ENCODE measurements at regions not wholly inside any gene's neighbourhood (a gene's known extent, or its start where the extent isn't known, plus 50 kb on each side); places are given as distances from the start of the nearest gene placed in this dataset.

DNA sequence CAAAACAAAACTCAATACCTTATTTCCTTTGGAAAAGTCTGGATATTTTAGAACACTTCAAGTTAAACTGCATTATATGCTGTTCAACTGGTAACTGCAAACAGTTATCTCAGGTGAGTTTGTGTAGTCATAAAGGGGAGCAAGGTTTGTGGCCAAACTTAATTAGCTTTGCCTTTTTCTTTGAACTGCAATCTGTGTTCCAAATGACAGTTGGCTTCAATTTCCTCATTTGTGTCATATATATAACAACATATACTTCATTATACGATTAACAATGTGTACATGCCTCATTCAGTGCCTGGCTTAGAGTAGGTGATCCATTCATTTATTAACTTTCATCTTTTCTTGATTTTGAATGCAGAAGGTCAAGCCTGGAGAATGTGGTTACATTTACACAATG, 55.8 kb downstream of the KCNE4 start:
- intact Hi-C loops (cut with DNase I): no loop called here
- ATAC-seq: no peak
- no peak for DNase-seq (ENCODE audit: low spot score)

DNA sequence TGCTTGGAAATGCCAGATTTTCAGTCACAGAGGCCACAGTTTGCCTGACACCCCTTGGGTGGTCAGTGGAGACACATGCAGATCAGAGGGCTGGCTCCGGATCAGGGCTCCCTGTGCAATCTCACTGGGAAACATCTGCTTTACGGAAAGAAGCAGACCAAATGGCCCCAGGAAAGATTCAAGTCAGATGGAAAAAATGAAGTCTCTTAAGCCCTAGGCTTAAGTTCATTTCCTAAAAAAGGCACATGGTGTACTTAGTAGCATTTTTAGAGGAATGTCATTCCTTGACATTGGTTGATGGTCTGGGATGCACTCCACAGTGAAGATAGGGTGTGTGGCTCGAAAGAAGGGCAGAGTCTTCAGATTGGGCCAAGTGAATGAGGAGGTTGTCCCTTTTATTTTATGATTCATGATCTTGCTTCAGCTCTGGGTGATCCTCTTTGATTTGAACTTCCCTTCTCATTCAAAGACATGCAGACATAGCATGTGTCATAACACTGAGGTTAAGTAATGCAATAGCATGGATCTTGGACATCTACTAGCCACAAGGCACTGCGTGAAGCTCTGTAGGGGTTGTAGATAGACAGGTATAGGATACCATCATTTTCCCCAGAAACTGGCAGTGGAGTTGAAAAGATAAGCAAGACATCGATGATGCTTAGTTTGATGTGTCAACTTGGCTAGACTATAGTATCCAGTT, 56.5 kb downstream of the KCNE4 start:
- intact Hi-C loops (cut with DNase I): no loop called here
- DNase-seq (ENCODE audit: low spot score) (no peak), ATAC-seq (peak; percentile 67)

DNA sequence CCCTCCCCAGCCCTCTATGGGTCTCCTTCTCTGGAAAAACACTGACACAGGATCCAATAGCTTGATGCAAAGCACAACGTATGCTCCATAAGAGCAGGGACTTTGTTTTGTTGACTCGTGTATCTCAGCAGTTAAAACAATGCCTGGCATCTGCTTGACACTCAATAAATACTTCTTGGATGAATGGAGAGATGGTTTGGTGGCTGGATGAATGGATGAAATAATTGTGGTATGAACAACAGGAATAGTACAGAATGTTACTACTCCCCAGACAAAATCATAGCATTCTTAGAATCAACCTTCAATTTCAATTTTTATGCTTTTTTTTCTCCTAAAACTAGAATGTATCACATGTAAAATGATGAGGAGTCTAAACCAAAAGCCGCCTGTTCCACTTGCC, 57.4 kb downstream of the KCNE4 start:
- intact Hi-C loops (cut with DNase I): no loop called here
- no peak for ATAC-seq

DNA sequence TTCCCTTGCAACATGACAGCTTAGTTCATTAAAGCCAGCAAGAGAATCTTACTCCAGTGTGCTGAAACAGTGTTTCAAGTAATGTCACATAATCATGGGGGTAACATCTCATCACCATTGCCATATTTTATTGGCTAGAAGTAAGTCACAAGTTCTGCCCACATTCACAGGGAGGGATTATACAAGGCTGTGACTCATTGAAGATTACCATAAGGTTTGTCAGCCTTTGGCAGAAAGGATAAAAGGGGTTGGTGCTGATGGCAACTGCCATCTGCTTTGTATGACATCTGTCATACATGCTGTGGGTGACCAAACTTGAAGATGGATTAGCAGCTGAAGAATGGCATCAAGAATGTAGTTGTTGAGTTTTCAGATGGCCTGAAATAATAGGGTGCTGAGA, 61.2 kb downstream of the KCNE4 start:
- no peak for DNase-seq (ENCODE audit: low spot score)
- no peak for ATAC-seq
- intact Hi-C loops (cut with DNase I): no loop called here

More for the DNA sequence above, 57.4 kb downstream of the KCNE4 start:
- no peak for DNase-seq (ENCODE audit: low spot score)

DNA sequence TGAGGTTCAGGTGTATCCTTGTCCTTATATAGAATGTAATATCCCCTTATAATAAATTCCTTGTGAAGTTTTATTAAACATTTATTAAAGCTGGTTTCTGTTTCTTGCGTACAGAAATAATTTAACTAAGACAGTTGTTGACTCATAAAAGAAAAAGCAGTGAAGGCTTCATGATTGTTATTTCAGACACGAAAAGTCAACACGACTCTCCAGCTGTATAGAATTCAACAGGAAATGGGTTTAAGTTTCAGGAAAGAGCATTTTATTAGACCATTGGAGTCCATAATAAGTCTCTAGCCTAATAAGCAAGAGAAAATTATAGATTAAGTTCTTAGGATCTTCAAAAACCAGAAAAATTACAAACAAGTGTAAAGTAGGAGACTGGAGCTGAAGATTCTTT, 62.2 kb downstream of the KCNE4 start:
- no peak for DNase-seq (ENCODE audit: low spot score)
- intact Hi-C loops (cut with DNase I): no loop called here
- no peak for ATAC-seq

DNA sequence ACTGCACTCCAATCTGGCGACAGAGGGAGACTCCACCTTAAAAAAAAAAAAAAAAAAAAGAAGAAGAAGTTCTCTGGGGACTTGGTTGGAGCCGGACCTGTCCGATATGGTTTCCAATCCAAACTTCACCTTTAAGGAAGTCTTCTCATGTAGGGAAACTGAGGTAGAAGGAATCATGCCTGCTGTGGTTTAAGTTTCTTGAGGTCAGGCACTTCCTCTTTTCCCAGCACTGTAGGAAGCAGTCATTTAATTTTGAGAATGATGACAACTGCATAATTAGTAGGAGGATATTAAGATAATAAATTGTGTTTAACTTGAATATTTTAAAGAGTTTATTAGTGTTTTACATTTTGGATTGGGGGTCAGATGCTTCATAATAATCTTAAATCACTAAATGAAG, 62.9 kb downstream of the KCNE4 start:
- no peak for DNase-seq (ENCODE audit: low spot score)
- no peak for ATAC-seq
- intact Hi-C loops (cut with DNase I): loop anchor here (5.0 kb wide), 1 partner anchor 748 kb away; no protein-coding TSS in a partner anchor

DNA sequence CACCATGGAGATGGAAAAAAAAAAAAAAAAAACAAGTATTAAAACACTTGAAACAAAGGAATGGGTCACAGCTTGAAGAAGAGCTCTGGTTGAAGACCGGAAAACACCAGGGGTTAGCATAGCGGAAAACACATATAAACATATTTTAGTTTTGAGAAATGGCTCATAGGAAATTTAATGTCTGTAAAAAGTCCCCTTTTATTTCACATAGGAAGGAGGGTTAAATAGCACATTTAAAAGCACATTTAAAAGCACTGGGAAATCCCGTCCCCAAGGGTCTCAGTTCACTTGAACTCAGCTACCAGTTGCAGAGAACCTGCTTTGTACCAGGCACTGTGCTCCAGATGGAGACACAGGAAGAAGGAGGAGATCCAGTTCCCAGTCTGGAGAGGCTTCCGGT, 65.5 kb downstream of the KCNE4 start:
- intact Hi-C loops (cut with DNase I): loop anchor here (5.0 kb wide), 1 partner anchor 750 kb away; no protein-coding TSS in a partner anchor
- no peak for DNase-seq (ENCODE audit: low spot score)
- ATAC-seq: no peak

DNA sequence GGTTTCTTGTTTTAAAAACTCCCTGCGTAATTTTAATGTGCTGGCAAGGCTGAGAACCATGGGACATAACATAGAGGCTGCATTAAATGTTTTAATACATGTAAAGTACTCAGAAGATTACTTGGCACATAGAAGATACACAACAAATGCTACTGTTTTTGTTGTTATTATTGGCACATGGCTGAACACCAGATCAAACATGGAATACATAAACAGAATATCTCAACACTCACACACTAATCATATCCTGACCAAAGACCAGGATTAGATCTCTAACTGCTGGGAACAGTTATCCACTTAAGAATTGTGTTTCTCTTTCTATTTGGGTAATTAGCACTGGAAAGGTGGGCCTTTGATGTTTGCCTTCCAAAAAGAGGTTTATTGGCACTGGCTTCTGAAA, 69.3 kb downstream of the KCNE4 start:
- intact Hi-C loops (cut with DNase I): no loop called here
- no peak for ATAC-seq
- DNase-seq (ENCODE audit: low spot score): no peak

DNA sequence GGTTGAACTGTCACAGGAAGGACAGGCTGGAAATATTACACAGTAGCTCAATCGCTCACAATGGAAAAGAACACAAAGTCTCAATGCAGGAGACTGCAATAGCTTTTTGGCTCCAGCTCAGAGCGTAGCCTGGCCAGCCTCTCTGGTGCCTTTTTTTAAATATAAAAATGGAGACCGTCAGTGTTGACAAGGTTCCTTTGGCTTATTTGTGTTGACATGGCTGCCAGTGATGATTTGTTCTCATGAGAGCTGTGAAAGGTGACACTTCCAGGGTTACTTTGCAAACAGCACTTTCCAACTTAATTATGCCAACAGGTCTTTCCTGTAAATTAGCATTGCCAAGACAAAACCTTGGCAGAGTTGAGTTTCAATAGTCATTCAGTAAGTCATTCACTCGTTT, 70.8 kb downstream of the KCNE4 start:
- ATAC-seq: peak; percentile 70
- intact Hi-C loops (cut with DNase I): no loop called here

DNA sequence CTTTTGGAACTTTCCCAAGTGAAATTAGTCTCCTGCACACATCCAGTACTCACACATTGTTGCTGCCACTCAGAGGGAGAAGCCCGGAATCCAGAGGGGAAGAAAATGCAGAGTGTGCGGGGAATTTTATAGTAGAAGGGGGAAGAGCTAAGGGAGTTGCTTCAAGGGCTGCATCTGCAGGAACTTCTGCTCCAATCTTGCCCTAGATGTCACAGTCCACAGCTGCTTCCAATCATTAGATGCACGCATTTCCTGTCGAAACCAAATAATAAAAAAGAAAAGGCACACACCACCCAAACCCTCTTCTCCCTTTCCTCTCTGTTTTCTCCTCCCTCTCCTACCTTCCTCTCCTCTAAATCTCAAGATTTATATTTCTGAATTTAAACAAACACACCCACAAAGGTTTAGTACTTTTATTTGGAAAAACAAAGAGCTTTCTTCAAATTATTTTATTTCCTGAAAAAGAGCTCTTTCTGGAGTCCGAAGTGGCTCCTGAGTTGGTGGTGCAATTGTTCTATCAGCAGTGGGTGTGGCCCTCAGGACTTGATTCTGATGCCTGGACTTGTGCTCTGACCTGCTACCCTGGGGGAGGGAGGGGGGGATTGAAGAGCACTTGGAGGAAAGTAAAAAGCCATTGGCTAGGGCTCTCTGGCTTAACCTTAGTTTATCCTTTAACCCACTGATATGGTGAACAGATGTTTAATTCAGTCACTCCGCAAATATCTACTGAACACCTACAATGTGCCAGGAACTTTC, 72.0 kb downstream of the KCNE4 start:
- peak; percentile 93 for ATAC-seq
- intact Hi-C loops (cut with DNase I): no loop called here
- DNase-seq (ENCODE audit: low spot score): no peak

More for the DNA sequence above, 70.8 kb downstream of the KCNE4 start:
- no peak for DNase-seq (ENCODE audit: low spot score)

DNA sequence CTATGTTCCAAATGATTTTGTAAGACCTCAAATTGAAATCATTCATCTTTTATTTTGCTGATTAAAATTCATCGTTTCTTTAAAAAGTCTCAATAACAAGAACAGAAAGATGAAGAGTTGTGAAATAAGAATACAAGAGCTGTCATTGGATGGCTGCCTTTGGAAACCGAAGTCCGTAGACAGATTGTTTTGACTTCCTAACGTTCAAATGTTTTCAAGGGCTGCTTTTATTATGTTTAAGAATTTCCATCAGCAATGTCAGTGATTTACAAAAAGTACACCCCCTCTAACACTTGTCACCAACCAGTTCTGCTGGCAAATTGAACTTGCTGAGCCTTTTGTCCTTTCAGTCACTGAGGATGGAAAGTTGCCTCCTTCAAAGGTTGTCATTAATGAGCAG, 89.6 kb downstream of the KCNE4 start:
- ATAC-seq (no peak), DNase-seq (ENCODE audit: low spot score) (no peak)
- intact Hi-C loops (cut with DNase I): no loop called here

DNA sequence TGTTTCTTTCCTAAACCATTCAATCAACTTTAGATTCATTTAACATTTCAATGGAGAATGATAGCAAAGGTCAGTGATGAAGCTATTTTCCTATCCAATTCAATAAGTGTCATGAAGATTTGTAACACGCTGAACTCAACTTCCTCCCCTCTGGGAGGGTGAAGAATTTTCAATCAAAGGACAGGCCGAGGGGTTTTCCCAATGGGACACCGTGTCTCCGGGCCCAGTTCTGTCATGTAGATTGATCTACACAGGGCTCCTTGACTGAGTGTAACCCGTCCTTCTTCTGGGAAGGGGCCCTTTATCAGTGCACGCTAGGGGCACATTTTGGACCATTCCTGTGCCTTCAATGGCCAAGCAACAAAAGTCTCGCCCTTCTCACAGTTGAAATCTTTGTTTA, 90.1 kb downstream of the KCNE4 start:
- intact Hi-C loops (cut with DNase I): no loop called here
- no peak for ATAC-seq

DNA sequence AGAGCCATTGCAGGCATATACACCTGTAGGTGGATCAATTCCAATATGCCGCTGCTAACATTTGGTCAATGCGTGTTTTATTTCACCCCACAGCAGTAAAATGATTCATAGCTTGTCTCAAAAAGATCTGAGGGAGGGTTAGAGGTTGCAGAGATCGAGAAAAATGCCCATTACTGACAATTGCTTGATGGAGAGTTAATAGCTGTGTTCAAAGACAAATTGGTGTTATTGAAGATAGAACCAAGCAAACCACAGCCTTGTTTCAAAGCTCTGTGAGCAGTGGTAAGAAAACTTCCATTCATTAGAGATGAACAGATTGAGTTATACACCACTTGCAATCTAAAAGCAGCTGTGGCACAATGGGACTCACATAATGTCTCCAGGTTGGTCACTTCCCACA, 95.4 kb downstream of the KCNE4 start:
- ATAC-seq (no peak), DNase-seq (ENCODE audit: low spot score) (no peak)
- intact Hi-C loops (cut with DNase I): no loop called here

More for the DNA sequence above, 90.1 kb downstream of the KCNE4 start:
- DNase-seq (ENCODE audit: low spot score): no peak

DNA sequence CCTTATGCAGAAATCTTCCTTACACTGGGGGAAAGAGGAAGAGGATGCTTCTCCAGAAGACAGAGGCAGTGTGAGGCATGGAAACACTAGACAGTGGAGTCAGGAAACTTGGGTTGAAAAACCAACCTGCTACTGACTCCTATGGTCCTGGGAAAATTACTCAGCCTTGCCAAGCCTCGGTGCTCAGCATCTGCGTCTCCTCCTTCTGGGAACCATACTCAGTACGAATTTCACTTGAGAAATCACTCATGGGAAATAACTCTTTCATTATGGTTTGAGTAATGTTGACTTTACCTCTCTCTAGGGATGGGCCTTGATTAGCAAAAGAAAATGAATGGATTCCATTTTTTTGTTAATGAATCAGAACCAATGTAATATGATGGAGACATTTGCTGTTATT, 96.5 kb downstream of the KCNE4 start:
- ATAC-seq: peak; percentile 79
- intact Hi-C loops (cut with DNase I): no loop called here
- DNase-seq (ENCODE audit: low spot score): no peak

DNA sequence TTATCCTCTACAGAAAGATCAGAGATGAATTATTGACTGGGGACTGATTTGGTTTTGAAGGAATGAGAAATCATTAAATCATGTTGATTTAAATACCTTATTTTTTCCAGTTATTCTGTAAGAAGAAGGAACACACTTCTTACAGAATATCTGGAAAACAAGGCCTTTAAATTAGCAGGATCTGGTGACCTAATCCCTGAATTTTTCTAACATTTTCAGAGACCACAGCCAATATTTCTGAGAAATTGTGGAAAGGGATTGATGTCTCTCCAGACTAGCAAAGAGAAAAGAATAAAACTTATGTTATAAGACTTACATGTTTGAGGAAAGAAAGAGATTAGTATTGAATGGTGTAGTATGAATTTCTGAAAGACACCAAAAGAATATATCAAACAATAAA, 104.0 kb downstream of the KCNE4 start:
- no peak for ATAC-seq
- intact Hi-C loops (cut with DNase I): no loop called here
- no peak for DNase-seq (ENCODE audit: low spot score)

DNA sequence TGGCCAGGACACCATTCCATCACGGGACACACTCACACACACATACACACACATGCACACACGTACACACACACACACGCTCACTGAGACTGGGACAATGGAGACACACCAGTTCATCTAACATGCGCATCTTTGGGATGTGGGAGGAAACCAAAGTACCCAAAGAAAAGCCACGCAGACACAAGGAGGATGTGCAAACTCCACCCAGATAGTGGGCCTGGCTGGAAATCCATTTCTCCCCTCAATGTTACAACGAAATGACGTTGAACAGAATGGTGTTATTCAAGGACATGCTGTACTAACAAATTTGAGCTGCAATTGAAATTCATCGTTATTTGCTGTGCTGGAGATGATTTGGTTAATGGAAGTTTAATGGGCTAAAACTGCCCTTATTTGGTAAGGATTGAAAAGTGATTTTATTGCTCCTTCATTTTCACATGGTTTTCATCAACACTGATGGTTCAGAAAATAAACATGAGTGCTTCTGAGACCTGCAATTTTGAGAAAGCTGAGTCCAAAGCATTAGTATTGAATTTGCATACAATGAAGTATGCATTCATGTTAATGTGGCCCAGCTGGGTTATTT, 110.0 kb downstream of the KCNE4 start:
- intact Hi-C loops (cut with DNase I): no loop called here
- DNase-seq (ENCODE audit: low spot score): no peak
- ATAC-seq: no peak

DNA sequence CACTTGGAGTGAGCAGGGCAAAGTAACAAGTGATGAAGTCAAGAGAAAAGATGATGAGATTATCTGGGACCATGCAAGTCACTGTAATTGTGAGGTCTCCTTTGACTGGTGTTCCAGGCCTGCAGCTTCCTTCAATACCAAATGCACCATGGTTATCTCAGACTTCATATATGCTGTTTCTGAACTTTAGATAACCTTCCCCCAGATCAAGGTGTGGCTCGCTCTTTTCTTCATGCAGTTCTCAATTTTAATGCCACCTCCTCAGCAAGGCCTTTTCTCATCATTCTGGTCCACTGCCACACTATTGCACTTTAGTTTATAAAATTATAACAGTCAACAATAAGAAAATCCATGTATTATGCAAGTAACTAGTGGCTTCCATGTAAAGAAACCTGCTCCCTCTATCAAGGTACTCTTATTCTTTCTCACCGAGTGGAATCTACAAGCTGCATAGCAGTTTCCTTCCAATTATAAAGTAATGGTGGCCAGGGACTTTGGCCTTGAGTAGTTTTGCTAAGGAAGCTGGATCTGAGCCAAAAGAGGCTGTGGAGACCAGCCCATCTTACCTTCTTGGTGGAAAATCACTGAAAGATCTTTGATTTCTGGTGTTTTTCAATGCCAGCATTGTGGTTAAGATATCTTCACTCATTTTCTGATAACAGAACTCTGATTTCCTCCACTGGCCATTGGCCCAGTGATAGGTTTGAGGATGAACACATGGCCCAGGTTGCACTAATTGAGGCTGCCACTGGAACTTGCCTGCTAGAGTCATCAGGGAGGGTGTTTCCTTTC, 113.6 kb downstream of the KCNE4 start:
- intact Hi-C loops (cut with DNase I): no loop called here
- no peak for DNase-seq (ENCODE audit: low spot score)
- no peak for ATAC-seq

DNA sequence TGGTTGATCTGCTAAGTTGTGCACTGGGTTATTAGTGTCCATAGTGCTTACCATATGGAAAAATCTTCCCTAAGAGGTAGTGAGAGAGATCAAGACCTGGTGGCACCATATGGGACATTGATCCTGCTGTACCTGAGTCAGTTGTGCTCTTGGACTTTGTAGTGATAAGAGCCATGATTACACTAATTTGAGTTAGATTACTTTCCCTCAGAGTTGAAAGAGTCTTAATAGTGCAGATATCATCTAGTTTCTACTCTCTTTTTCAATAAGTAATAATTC, 114.2 kb downstream of the KCNE4 start:
- intact Hi-C loops (cut with DNase I): no loop called here
- ATAC-seq: no peak
- DNase-seq (ENCODE audit: low spot score): no peak

DNA sequence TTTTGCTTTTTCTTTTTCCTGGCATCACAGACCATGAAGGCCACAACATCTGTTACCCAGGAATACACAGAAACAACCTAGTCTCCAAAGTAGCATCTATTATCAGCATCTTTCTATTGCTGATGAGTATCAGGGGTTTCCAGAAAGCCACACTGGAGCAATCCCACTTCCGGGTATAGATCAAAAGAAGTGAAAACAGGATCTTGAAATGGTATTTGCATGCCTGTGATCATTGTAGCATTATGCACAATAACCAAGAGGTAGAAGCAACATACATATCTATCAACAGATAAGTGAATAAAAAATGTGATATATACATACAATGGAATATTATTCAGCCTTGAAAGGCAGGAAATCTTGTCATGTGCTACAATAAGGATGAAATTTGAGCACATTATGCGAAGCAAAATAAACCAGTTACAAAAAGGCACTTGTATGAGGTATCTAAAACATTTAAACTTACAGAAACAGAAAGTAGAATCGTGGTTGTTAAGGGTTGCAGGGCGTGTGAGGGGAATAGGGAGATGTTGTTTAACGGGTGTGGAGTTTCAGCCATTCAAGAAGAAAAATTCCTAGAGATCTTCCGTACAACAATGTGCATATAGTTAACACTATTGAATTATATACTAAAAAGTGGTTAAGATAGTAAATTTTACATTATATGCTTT, 115.1 kb downstream of the KCNE4 start:
- intact Hi-C loops (cut with DNase I): no loop called here
- no peak for ATAC-seq
- no peak for DNase-seq (ENCODE audit: low spot score)

Data from sciatic nerve (tissue), 2 donors.